ENCODE measurements at regions not wholly inside any gene's neighbourhood (a gene's known extent, or its start where the extent isn't known, plus 50 kb on each side); places are given as distances from the start of the nearest gene placed in this dataset.

GRCh38 chr4:152004801-152005200 is 244.0 kb upstream of the GATB start:
- TF ChIP-seq PATZ1 (CRISPR knock-in tag; IDR thresholded peaks at IDR 0.05; ENCODE audit: borderline replicate concordance) (no peak), PPARA (CRISPR knock-in tag; IDR thresholded peaks at IDR 0.05; ENCODE audit: borderline replicate concordance) (no peak), ZNF8 (CRISPR knock-in tag; IDR thresholded peaks at IDR 0.05) (no peak), GLIS3 (CRISPR knock-in tag; IDR thresholded peaks at IDR 0.05) (no peak), ARNTL (CRISPR knock-in tag; IDR thresholded peaks at IDR 0.05; ENCODE audit: borderline replicate concordance, low read depth) (no peak), ZFP30 (CRISPR knock-in tag; IDR thresholded peaks at IDR 0.05) (no peak), ZC3H10 (CRISPR knock-in tag; IDR thresholded peaks at IDR 0.05) (no peak), CSDC2 (CRISPR knock-in tag; IDR thresholded peaks at IDR 0.05) (no peak), ZNF70 (CRISPR knock-in tag; IDR thresholded peaks at IDR 0.05) (no peak), RARB (CRISPR knock-in tag; IDR thresholded peaks at IDR 0.05) (no peak), TOX (CRISPR knock-in tag; IDR thresholded peaks at IDR 0.05; ENCODE audit: borderline replicate concordance) (no peak), OSR1 (CRISPR knock-in tag; IDR thresholded peaks at IDR 0.05) (no peak), ZNF565 (CRISPR knock-in tag; conservative IDR thresholded peaks at IDR 0.05; ENCODE audit: low read depth) (no peak), POU6F1 (CRISPR knock-in tag; IDR thresholded peaks at IDR 0.05; ENCODE audit: borderline replicate concordance, low read depth) (no peak), BACH2 (CRISPR knock-in tag; IDR thresholded peaks at IDR 0.05; ENCODE audit: borderline replicate concordance) (no peak), TCF4 (CRISPR knock-in tag; IDR thresholded peaks at IDR 0.05; ENCODE audit: borderline replicate concordance) (no peak), ESRRG (CRISPR knock-in tag; IDR thresholded peaks at IDR 0.05) (no peak), SNAI2 (CRISPR knock-in tag; IDR thresholded peaks at IDR 0.05) (no peak)
- TF ChIP-seq, protein P1, sequence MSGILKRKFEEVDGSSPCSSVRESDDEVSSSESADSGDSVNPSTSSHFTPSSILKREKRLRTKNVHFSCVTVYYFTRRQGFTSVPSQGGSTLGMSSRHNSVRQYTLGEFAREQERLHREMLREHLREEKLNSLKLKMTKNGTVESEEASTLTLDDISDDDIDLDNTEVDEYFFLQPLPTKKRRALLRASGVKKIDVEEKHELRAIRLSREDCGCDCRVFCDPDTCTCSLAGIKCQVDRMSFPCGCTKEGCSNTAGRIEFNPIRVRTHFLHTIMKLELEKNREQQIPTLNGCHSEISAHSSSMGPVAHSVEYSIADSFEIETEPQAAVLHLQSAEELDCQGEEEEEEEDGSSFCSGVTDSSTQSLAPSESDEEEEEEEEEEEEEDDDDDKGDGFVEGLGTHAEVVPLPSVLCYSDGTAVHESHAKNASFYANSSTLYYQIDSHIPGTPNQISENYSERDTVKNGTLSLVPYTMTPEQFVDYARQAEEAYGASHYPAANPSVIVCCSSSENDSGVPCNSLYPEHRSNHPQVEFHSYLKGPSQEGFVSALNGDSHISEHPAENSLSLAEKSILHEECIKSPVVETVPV (CRISPR knock-in tag; IDR thresholded peaks at IDR 0.05): no peak
- TF ChIP-seq, protein P2, sequence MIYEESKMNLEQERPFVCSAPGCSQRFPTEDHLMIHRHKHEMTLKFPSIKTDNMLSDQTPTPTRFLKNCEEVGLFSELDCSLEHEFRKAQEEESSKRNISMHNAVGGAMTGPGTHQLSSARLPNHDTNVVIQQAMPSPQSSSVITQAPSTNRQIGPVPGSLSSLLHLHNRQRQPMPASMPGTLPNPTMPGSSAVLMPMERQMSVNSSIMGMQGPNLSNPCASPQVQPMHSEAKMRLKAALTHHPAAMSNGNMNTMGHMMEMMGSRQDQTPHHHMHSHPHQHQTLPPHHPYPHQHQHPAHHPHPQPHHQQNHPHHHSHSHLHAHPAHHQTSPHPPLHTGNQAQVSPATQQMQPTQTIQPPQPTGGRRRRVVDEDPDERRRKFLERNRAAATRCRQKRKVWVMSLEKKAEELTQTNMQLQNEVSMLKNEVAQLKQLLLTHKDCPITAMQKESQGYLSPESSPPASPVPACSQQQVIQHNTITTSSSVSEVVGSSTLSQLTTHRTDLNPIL (CRISPR knock-in tag; IDR thresholded peaks at IDR 0.05; ENCODE audit: low read depth): no peak
- no peak for ATAC-seq

DNA sequence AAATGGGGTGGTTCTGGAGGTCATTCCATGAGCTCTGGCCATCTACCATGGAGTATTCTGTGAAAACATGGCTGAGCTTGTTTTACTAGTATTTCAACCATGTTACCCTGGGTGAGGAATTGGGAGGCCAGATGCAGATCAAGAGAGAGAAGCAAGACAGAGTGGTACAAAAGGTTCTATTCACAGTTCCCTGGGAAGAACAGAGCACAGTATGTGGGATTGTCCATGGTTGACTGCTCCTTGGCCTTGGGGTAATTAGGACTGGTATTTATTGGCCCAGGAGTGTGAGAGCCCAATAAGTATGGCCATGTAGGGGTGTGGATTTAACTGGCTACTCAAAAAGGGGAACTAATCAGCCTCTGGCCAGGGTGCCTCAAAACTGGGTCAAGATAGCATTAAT is 239.7 kb upstream of the GATB start:
- ATAC-seq: no peak
- no peak for TF ChIP-seq TOX (CRISPR knock-in tag; IDR thresholded peaks at IDR 0.05; ENCODE audit: borderline replicate concordance)
- TF ChIP-seq ZFP3 (CRISPR knock-in tag; IDR thresholded peaks at IDR 0.05): no peak
- no peak for TF ChIP-seq CSDC2 (CRISPR knock-in tag; IDR thresholded peaks at IDR 0.05)
- TF ChIP-seq SNAI2 (CRISPR knock-in tag; IDR thresholded peaks at IDR 0.05): no peak
- TF ChIP-seq ZNF8 (CRISPR knock-in tag; IDR thresholded peaks at IDR 0.05): no peak
- TF ChIP-seq ISL1 (CRISPR knock-in tag; IDR thresholded peaks at IDR 0.05): no peak
- TF ChIP-seq POU6F1 (CRISPR knock-in tag; IDR thresholded peaks at IDR 0.05; ENCODE audit: borderline replicate concordance, low read depth): no peak
- TF ChIP-seq TCF4 (CRISPR knock-in tag; IDR thresholded peaks at IDR 0.05; ENCODE audit: borderline replicate concordance): no peak
- TF ChIP-seq OSR1 (CRISPR knock-in tag; IDR thresholded peaks at IDR 0.05): no peak
- TF ChIP-seq, protein P1 (CRISPR knock-in tag; IDR thresholded peaks at IDR 0.05): no peak
- TF ChIP-seq, protein P2 (CRISPR knock-in tag; IDR thresholded peaks at IDR 0.05; ENCODE audit: low read depth): no peak
- no peak for TF ChIP-seq RARB (CRISPR knock-in tag; IDR thresholded peaks at IDR 0.05)
